HG03025 (cell line): ENCODE measurements at regions not wholly inside any gene's neighbourhood (a gene's known extent, or its start where the extent isn't known, plus 50 kb on each side); places are given as distances from the start of the nearest gene placed in this dataset.
"Not testable (repeated sequence)": the region's sequence is repeated elsewhere in the genome, so short reads cannot be mapped to it uniquely, and the experiment has no call there.

Experiments
- ATAC-seq: cut with Tn5 transposase; IDR thresholded peaks from one replicate; pipeline ENCODE4 v1.9.1; 2021; ENCODE audit warnings: mild to moderate bottlenecking, moderate library complexity; ENCODE audit not compliant: unreplicated experiment, low FRiP score

- ATAC-seq: no peak
Observed at GRCh38 chr5:91643797-91644196, 260.7 kb upstream of the ARRDC3 start.

DNA sequence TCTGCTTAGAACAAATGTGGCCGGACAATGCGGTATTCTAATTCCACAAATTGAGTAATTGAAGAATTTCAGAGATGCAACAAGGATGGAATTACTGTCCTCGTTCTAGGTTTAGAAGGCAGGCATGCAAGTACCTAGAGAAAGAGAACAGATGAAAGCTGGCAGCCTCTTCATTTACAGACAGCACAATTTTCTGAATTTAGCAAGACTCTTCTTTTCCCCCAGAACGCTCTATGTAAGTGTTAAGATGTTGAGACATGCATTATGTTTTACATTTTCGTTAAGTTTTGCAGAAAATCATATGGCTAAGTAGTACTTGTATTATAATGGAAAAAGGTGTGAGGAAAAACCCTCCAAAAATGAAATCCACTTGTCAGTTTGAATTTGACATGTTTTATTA is 259.5 kb upstream of the ARRDC3 start:
- ATAC-seq: no peak

- no peak for ATAC-seq
Observed at GRCh38 chr5:91641730-91642350, 258.7 kb upstream of the ARRDC3 start.

- ATAC-seq: no peak
Observed at GRCh38 chr5:91639744-91640143, 256.6 kb upstream of the ARRDC3 start.

DNA sequence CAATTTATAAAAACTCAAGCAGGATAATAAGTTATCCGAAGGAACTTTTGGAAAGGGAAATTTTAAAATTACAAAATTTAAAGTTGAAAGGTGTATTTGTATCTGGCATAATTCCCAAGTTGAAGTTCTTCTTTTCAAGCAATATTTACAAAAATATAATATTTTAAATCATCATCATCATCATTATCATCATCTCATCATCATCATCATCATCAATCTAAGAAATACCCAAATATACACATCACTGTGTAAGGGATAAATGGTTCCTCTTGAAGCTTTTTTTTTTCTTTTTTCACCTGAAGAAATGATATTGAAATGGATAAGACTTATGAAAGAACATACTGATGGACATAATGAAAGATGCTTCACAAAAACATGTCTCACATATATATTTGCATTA is 254.9 kb upstream of the ARRDC3 start:
- no peak for ATAC-seq

DNA sequence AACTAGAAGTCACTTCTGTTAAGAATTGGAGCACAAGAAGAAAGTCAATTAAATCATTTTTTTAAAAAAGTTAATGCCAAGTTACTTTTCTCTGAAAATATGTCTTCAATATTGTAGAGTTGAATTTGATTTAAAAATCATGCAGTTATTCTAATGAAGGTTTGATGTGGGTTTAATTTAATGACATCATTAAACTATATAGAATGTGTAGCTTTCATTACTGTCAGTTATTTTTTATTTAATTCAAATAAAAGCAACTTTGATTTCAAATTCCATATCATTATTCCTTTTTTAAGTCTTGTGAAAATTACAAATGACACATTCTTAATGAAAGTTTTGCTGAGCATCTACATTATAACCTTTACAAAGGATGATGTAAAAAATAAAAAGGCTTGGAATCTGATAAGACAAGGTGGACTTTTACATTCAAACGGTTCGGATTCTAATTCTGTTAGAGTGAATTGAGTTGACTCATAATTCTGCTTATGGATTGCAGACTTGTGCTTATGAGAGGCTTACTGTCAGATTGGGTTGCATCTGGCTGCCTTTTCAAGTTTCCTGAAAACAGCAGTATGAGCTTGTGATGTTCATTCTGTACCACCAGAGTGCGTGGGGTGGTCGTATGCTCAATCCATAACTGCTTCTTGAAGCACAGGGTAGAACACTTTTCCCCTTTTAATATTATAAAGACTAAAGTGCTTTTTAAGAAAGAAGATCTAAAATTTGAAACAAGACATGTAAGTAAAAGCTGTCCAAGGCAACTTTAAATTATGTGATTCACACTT is 253.0 kb upstream of the ARRDC3 start:
- ATAC-seq: no peak

GRCh38 chr5:91632871-91633270 is 249.8 kb upstream of the ARRDC3 start:
- ATAC-seq: no peak

GRCh38 chr5:91611746-91612145 is 228.6 kb upstream of the ARRDC3 start:
- ATAC-seq: no peak

DNA sequence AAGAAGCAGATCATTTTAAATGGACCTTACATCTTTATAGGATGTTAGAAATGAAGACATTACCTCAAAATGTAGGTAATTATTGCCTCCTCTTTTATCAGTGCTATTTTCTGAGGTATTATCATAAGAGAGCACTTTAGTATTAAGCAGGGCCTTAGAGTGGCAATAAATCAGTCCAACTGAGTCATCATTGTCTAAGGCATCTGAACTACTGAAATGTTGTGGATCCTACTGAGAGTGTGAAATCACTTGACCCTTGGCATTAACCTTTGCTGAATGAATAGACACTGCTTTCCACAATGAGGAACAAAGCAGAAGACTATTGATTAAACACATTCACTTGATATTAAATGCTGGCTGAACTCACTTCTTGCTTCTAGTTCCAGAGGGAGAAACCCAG is 224.6 kb upstream of the ARRDC3 start:
- ATAC-seq: no peak

DNA sequence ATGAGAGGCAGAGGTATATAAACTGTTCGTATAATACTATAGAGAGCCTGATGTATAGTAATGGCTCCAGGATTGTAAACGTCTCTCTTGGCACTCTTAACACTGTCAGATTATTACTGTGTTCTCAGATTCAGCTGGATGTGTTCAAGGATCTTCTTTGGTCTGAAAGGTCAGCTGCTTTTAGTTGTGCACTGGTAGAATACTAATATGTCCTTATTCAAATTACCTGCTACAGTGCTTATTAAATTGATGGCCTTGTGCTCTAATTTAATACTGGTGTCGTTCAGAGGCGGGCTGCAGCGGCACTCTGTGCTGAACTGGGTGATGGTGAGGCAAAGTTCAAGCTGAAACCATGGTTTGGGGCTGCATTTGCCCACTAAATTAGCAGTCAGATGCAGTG is 216.7 kb upstream of the ARRDC3 start:
- no peak for ATAC-seq

GRCh38 chr5:91598216-91598615 is 215.1 kb upstream of the ARRDC3 start:
- no peak for ATAC-seq

DNA sequence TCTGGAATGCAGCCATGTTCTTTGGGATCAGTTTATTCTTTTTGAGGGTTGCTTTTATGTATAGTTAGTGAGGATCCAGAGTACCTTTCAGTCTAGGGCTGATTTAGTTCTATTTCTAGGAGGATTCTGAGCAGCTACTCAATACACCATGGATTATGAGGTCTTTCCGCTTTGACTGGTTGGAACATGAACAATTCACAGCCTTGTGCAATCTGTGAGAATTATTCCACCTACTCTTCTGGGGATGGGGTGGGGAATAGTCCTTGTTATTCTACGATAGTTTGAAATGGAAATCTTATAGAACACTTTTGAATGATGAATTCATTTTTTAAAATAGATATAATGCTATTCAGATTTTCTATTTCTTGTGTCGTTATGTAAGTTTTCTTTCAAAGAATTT is 212.3 kb upstream of the ARRDC3 start:
- ATAC-seq: no peak

DNA sequence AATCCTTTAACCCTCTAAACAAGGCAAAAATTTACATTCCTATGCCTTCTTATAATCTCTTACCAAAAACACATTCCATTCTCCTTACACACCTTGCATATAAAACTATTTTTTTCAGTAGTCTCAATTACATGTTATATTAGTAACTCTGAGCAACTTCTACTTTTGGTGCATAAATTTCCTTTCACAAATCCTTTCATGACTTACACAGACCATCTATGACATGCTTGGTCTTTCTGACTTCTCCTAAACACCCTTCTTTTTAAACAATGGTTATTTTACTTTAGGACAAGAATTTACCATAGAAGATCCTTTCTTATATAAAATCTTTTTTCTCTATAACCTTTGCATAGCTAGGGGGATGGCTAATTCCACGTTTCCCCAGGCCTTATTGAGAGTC is 208.0 kb upstream of the ARRDC3 start:
- ATAC-seq: no peak

GRCh38 chr5:91586232-91586631 is 203.1 kb upstream of the ARRDC3 start:
- no peak for ATAC-seq

GRCh38 chr5:91584352-91584751 is 201.2 kb upstream of the ARRDC3 start:
- no peak for ATAC-seq

DNA sequence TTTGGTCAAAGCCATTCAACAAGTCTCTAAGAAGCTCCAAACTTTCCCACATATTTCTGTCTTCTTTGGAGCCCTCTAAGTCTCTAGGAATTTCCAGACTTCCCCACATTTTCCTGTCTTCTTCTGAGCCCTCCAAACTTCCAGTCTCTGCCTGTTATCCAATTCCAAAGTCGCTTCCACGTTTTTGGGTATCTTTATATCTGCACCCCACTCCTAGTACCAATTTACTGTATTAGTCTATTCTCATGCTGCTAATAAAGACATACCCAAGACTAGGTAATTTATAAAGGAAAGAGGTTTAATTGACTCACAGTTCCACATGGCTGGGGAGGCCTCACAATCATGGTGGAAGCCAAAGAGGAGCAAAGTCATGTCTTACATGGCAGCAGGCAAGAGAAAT is 182.9 kb upstream of the ARRDC3 start:
- not testable (repeated sequence) for ATAC-seq

- no peak for ATAC-seq
Observed at GRCh38 chr5:91562922-91563321, 179.8 kb upstream of the ARRDC3 start.

DNA sequence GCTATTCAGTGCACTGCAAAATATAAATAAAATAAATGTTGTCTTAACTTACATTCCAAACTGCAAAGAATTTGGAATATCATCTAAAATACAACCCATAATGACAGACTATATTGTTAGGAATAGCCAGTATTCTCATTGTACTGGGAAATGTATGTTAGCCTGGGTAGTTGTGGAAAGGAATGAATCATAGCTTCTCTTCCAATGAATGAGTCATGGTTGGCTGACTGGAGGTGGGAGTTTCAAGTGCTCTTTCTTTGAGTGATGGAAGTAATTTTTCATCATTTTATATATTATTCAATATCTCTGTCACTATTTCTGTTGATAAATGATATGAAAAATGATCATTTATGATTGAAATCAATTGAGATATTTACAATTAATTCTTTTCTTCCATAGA is 158.6 kb upstream of the ARRDC3 start:
- no peak for ATAC-seq

DNA sequence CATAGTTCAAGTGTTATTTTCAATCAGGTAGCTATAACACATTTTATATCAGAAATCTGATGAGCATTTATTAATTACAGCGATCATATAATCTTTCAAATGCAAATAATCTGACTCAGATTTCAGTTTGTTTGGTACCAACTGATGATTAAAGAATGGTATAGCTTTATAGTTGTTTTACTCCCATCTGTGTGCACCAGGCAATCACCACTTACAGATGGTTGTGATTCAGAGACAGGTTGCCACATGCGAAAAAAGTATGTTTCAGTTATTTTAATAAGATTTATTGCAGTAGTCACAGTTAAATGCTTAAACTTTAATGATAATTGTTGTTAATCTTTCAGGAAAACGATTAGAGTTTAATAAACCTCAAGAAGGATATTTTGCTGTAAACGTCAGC is 155.1 kb upstream of the ARRDC3 start:
- no peak for ATAC-seq

- ATAC-seq: no peak
Observed at GRCh38 chr5:91535499-91535898, 152.4 kb upstream of the ARRDC3 start.

DNA sequence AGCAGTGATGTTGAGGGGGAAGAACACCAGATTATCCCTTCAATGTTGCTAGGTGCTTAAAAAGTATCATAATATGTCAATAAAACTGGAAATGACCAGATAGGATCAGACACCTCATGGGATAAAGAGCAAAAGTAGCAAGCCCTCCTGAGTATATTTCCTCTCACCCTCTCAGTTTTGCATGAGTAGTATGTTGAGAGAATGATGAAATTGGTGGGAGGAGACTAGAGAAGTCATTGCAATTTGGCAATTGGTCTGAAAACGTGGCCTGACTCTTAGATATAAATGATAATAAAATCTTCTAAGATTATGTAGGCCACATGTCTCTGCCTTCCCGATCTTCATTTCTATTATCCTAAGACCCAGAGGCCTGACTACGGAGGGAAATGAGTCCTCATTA is 151.2 kb upstream of the ARRDC3 start:
- no peak for ATAC-seq

- ATAC-seq: no peak
Observed at GRCh38 chr5:91532779-91533178, 149.7 kb upstream of the ARRDC3 start.
